ENCODE measurements at regions not wholly inside any gene's neighbourhood (a gene's known extent, or its start where the extent isn't known, plus 50 kb on each side); places are given as distances from the start of the nearest gene placed in this dataset.

DNA sequence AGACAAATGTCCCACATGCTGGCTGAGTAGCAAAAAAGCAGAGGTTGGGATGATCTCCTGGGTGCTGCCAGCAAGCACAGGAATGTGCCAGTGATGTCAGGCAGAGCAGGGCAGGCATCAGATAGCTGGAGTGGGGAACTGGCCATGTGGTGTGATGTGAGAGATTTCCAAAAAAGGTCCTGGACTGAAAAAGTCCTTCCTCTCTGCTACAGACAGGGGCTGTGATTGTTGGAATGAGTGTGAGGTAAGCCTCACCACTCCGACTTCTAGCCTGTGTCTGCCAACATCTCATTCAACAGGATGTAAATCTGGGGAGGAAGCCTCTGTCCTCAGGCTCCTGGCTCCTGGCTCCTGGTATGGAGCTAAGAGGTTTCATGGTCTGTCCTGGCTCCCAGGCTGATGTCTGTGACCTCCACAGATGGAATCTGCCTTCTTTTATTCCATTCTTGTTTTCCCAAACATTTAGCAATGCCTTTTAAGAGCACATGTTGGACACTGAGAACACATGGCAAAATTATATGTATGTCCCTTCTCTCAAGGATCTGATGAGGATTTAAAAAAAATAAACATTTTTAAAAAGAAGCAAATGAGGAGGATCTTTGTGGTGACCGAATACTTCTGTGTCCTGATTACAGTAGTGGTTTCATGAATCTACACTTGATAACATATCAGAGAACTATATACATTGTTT is 50.1 kb upstream of the STK38L start:
- no peak for TF ChIP-seq CTCF (IDR thresholded peaks at IDR 0.05)
- no peak for TF ChIP-seq POLR2A (IDR thresholded peaks at IDR 0.05)
- TF ChIP-seq EP300 (IDR thresholded peaks at IDR 0.05) = no peak
- no peak for TF ChIP-seq POLR2AphosphoS5 (IDR thresholded peaks at IDR 0.05)

All from suprapubic skin (tissue), 4 donors.